ENCODE measurements at regions not wholly inside any gene's neighbourhood (a gene's known extent, or its start where the extent isn't known, plus 50 kb on each side); places are given as distances from the start of the nearest gene placed in this dataset.

DNA sequence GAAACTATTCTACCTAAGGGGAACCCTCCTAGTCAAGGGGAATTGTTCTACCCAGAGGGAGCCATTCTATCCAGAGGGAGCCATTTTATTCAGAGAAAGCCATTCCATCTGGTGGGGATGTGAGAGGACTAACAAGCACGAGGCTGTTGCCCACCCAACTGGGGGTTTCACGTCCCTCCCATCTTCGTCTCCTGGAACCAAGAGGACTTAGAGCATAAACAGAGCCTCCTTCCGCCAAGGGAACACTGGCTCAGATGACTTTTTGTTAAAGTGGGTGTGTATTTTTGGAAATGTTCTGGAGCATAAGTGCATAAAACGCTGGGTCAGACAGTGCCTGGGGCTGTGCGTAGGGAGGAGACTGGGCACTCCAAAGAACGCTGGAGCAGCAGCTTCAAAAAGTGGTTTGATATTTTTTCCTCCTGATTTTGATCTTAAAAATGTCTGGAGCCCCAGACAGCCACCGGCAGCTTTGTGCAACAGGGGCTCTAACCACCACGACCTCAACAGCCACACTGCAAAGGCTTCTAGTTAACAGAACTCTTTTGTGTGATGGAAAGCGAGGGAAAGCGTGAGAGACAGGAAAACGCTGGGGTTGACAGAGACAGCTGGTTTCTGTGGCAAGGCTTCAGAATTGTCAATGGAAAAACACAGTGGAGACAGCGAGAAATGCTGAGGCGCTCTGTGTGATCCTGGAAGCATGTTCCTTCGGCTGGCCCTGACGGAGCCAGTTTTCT, 363.6 kb upstream of the CAMK1G start:
- TF ChIP-seq EZH2 (IDR thresholded peaks at IDR 0.05; ENCODE audit: insufficient read depth, poor library complexity, severe bottlenecking), result no peak
- no peak for TF ChIP-seq EZH2phosphoT487 (IDR thresholded peaks at IDR 0.05; ENCODE audit: insufficient read depth, low read depth)
